Gastrocnemius medialis (tissue), 4 donors: ENCODE measurements at regions not wholly inside any gene's neighbourhood (a gene's known extent, or its start where the extent isn't known, plus 50 kb on each side); places are given as distances from the start of the nearest gene placed in this dataset.

ENCODE experiments used
- POLR2A ChIP-seq, 2 donors: fragments of 450-650 bp; IDR thresholded peaks; one replicate each; pipeline ENCODE4 v1.6.1; 2017; ENCODE audit warnings: antibody characterized with exemption in 2 of 2, mild to moderate bottlenecking in 2 of 2, moderate library complexity in 2 of 2
- TF ChIP-seq, protein P1 (sequence below), 5 experiments: fragments of 450-650 bp in 3 of 5; fragments of 200-600 bp in 2 of 5; sonication (generic) in 2 of 5; IDR thresholded peaks in 4 of 5; conservative IDR thresholded peaks in 1 of 5; 1 replicate in 4 of 5; 2 replicates in 1 of 5; pipeline ENCODE4 v1.5.1; 2016 to 2019; ENCODE audit warnings: antibody characterized with exemption in 5 of 5, mild to moderate bottlenecking in 3 of 5, moderate library complexity in 3 of 5

DNA sequence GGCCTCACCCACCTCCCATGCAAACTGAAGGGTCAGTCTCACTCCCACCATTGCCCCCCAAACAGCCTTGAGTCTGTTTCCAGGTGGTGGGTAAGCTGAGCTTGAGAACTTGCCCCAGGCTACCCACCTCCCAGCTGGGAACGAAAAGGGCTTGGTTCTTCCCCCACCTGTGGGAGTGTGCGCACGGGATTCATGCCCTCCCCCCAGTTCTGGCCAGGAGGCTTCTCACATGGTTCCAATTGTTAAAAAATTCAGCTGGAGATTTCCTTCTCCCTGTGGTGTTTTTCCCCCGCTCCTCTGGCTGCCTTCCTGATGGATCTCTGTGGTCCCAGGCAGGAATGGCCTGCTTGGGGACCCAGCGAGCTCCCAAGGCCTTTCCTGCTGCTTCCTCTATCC is 81.8 kb upstream of the C21orf91 start:
- no peak for TF ChIP-seq POLR2A (IDR thresholded peaks at IDR 0.05)
- TF ChIP-seq, protein P1, sequence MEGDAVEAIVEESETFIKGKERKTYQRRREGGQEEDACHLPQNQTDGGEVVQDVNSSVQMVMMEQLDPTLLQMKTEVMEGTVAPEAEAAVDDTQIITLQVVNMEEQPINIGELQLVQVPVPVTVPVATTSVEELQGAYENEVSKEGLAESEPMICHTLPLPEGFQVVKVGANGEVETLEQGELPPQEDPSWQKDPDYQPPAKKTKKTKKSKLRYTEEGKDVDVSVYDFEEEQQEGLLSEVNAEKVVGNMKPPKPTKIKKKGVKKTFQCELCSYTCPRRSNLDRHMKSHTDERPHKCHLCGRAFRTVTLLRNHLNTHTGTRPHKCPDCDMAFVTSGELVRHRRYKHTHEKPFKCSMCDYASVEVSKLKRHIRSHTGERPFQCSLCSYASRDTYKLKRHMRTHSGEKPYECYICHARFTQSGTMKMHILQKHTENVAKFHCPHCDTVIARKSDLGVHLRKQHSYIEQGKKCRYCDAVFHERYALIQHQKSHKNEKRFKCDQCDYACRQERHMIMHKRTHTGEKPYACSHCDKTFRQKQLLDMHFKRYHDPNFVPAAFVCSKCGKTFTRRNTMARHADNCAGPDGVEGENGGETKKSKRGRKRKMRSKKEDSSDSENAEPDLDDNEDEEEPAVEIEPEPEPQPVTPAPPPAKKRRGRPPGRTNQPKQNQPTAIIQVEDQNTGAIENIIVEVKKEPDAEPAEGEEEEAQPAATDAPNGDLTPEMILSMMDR (IDR thresholded peaks at IDR 0.05 in 4 of 5, conservative IDR thresholded peaks at IDR 0.05 in 1 of 5) = no peak
